IMR-90 (cell line): ENCODE measurements at regions not wholly inside any gene's neighbourhood (a gene's known extent, or its start where the extent isn't known, plus 50 kb on each side); places are given as distances from the start of the nearest gene placed in this dataset.

Experiments used
- ATAC-seq: fragments of 200-7000 bp; cut with Tn5 transposase; 2 replicates; pipeline ENCODE4 v1.9.1; 2020; ENCODE audit warnings: low read depth, mild to moderate bottlenecking, moderate library complexity
- BruUV-seq: library from RNA; stranded (reverse); fragments of 400-500 nt; replicated peaks from 2 replicates; lab custom pipeline; 2021; lab: Mats Ljungman, UMichigan
- CTCF ChIA-PET: fragments of 300-600 bp; formaldehyde crosslinking; extraction: SDS; loops from one replicate; lab custom pipeline; 2021; ENCODE audit warnings: antibody characterized with exemption; lab: Yijun Ruan, JAX
- POLR2A ChIA-PET: fragments of 300-600 bp; sonication (Branson Sonifier 250); formaldehyde crosslinking; loops from one replicate; lab custom pipeline; 2022; ENCODE audit warnings: antibody characterized with exemption; ENCODE audit not compliant: unreplicated experiment; lab: Charles Lee
- DNase-seq: peaks from one replicate; pipeline ENCODE4 v3.0.0; 2013
- H2AFZ ChIP-seq: replicated peaks from 2 replicates; pipeline ENCODE3; 2013; ENCODE audit warnings: low read length, mild to moderate bottlenecking; ENCODE audit not compliant: poor library complexity
- H2AK5ac ChIP-seq: 2 replicates; pipeline ENCODE4 v1.6.1; 2013; ENCODE audit warnings: low read depth, low read length, inconsistent platforms
- H2AK9ac ChIP-seq: replicated peaks from 2 replicates; pipeline ENCODE3; 2013; ENCODE audit warnings: mild to moderate bottlenecking, low read depth, low read length, moderate library complexity; ENCODE audit not compliant: poor library complexity
- H2BK120ac ChIP-seq: 2 replicates; pipeline ENCODE4 v1.6.1; 2013; ENCODE audit warnings: low read depth, low read length, inconsistent platforms
- H2BK15ac ChIP-seq: 3 replicates; pipeline ENCODE4 v1.6.1; 2013; ENCODE audit warnings: low read depth, low read length, inconsistent platforms
- H2BK20ac ChIP-seq: 2 replicates; pipeline ENCODE4 v1.6.1; 2013; ENCODE audit warnings: low read depth, mild to moderate bottlenecking, inconsistent platforms, low read length, moderate library complexity
- H2BK5ac ChIP-seq: 2 replicates; pipeline ENCODE4 v1.6.1; 2013; ENCODE audit warnings: mild to moderate bottlenecking, low read depth, low read length, inconsistent platforms; ENCODE audit not compliant: poor library complexity, severe bottlenecking
- H3K14ac ChIP-seq: replicated peaks from 2 replicates; pipeline ENCODE4 v1.6.1; 2013; ENCODE audit warnings: low read depth, low read length, inconsistent platforms
- H3K18ac ChIP-seq: 2 replicates; pipeline ENCODE4 v1.6.1; 2013; ENCODE audit warnings: low read depth, low read length, control low read depth
- H3K23ac ChIP-seq: 2 replicates; pipeline ENCODE4 v1.6.1; 2013; ENCODE audit warnings: low read depth, low read length, inconsistent platforms
- H3K27ac ChIP-seq: 2 replicates; pipeline ENCODE4 v1.5.1; 2013; ENCODE audit warnings: mild to moderate bottlenecking, control low read depth, low read length; ENCODE audit not compliant: insufficient read depth
- H3K27me3 ChIP-seq: 2 replicates; pipeline ENCODE4 v1.6.1; 2013; ENCODE audit warnings: low read length; ENCODE audit not compliant: control insufficient read depth, insufficient read depth
- H3K36me3 ChIP-seq: 2 replicates; pipeline ENCODE4 v1.6.1; 2013; ENCODE audit warnings: low read length, mixed read lengths; ENCODE audit not compliant: control insufficient read depth, insufficient read depth
- H3K4ac ChIP-seq: 2 replicates; pipeline ENCODE4 v1.6.1; 2013; ENCODE audit warnings: low read depth, low read length, inconsistent platforms
- H3K4me1 ChIP-seq: 2 replicates; pipeline ENCODE4 v1.6.1; 2013; ENCODE audit warnings: low read length, mixed read lengths; ENCODE audit not compliant: control insufficient read depth, insufficient read depth
- H3K4me2 ChIP-seq: 2 replicates; pipeline ENCODE4 v1.6.1; 2013; ENCODE audit warnings: low read depth, mild to moderate bottlenecking, control low read depth, low read length, moderate library complexity
- H3K4me3 ChIP-seq: 2 replicates; pipeline ENCODE4 v1.5.1; 2013; ENCODE audit warnings: low read depth, mild to moderate bottlenecking, control low read depth, low read length, moderate library complexity; ENCODE audit not compliant: insufficient read depth
- H3K56ac ChIP-seq: 2 replicates; pipeline ENCODE4 v1.6.1; 2013; ENCODE audit warnings: low read length, inconsistent platforms; ENCODE audit not compliant: insufficient read depth; ENCODE audit errors: extremely low read depth
- H3K79me1 ChIP-seq, 2 experiments: 2 replicates each; pipeline ENCODE4 v1.6.1; 2013; ENCODE audit warnings: low read length in 2 of 2, inconsistent platforms in 1 of 2, low read depth in 1 of 2
- H3K9ac ChIP-seq: 2 replicates; pipeline ENCODE4 v1.6.1; 2013; ENCODE audit warnings: low read depth, low read length, control low read depth
- H3K9me1 ChIP-seq: 2 replicates; pipeline ENCODE4 v1.6.1; 2013; ENCODE audit warnings: low read length, inconsistent platforms; ENCODE audit not compliant: insufficient read depth
- H3K9me3 ChIP-seq: 2 replicates; pipeline ENCODE4 v1.6.1; 2013; ENCODE audit warnings: low read length; ENCODE audit not compliant: control insufficient read depth, insufficient read depth
- H4K20me1 ChIP-seq: 2 replicates; pipeline ENCODE4 v1.6.1; 2013; ENCODE audit warnings: low read length, inconsistent platforms; ENCODE audit not compliant: insufficient read depth
- H4K5ac ChIP-seq: 2 replicates; pipeline ENCODE4 v1.6.1; 2013; ENCODE audit warnings: mild to moderate bottlenecking, low read depth, low read length, control low read depth
- H4K8ac ChIP-seq, 2 experiments: 2 replicates each; pipeline ENCODE4 v1.6.1; 2013; ENCODE audit warnings: low read depth in 2 of 2, low read length in 2 of 2, control low read depth in 1 of 2, inconsistent platforms in 1 of 2
- H4K91ac ChIP-seq: 2 replicates; pipeline ENCODE4 v1.6.1; 2013; ENCODE audit warnings: low read depth, low read length, inconsistent platforms; ENCODE audit not compliant: insufficient read depth
- BHLHE40 ChIP-seq: fragments of 150-350 bp; IDR thresholded peaks from 2 replicates; pipeline ENCODE4 v1.6.1; 2016; ENCODE audit warnings: mild to moderate bottlenecking, low read depth, low read length
- CEBPB ChIP-seq: IDR thresholded peaks from 2 replicates; pipeline ENCODE4 v1.6.1; 2012; ENCODE audit warnings: low read depth, low read length, improper control_type of control experiment
- CHD1 ChIP-seq: IDR thresholded peaks from 2 replicates; pipeline ENCODE4 v1.6.1; 2012; ENCODE audit warnings: low read depth, low read length, improper control_type of control experiment
- CTCF ChIP-seq: conservative IDR thresholded peaks from 2 replicates; pipeline ENCODE4 v1.5.1; 2012; ENCODE audit warnings: mild to moderate bottlenecking, low read depth, low read length, improper control_type of control experiment
- ELK1 ChIP-seq: fragments of 150-350 bp; IDR thresholded peaks from 2 replicates; pipeline ENCODE4 v1.6.1; 2016; ENCODE audit warnings: low read depth, mild to moderate bottlenecking, low read length, moderate library complexity, borderline replicate concordance
- FOS ChIP-seq: fragments of 150-350 bp; IDR thresholded peaks from 2 replicates; pipeline ENCODE4 v1.6.1; 2016; ENCODE audit warnings: low read depth, low read length
- MAFK ChIP-seq: IDR thresholded peaks from 2 replicates; pipeline ENCODE4 v1.6.1; 2012; ENCODE audit warnings: low read depth, low read length, improper control_type of control experiment
- MAZ ChIP-seq: IDR thresholded peaks from 2 replicates; pipeline ENCODE4 v1.6.1; 2012; ENCODE audit warnings: low read depth, mild to moderate bottlenecking, low read length, improper control_type of control experiment, moderate library complexity, borderline replicate concordance
- MXI1 ChIP-seq: IDR thresholded peaks from 2 replicates; pipeline ENCODE4 v1.6.1; 2012; ENCODE audit warnings: low read depth, mild to moderate bottlenecking, low read length, moderate library complexity, borderline replicate concordance
- NFE2L2 ChIP-seq: fragments of 150-350 bp; IDR thresholded peaks from 2 replicates; pipeline ENCODE4 v1.6.1; 2016; ENCODE audit warnings: low read depth, mild to moderate bottlenecking, low read length
- POLR2A ChIP-seq: IDR thresholded peaks from 2 replicates; pipeline ENCODE4 v1.6.1; 2012; ENCODE audit warnings: mild to moderate bottlenecking, low read depth, low read length
- RAD21 ChIP-seq: IDR thresholded peaks from 2 replicates; pipeline ENCODE4 v1.6.1; 2012; ENCODE audit warnings: low read length, improper control_type of control experiment
- RCOR1 ChIP-seq: IDR thresholded peaks from 2 replicates; pipeline ENCODE4 v1.6.1; 2012; ENCODE audit warnings: mild to moderate bottlenecking, low read length, improper control_type of control experiment; ENCODE audit not compliant: insufficient replicate concordance
- RFX5 ChIP-seq: IDR thresholded peaks from 2 replicates; pipeline ENCODE4 v1.8.0; 2012; ENCODE audit warnings: low read depth, mild to moderate bottlenecking, low read length, moderate library complexity
- SMC3 ChIP-seq: fragments of 150-350 bp; IDR thresholded peaks from 2 replicates; pipeline ENCODE4 v1.6.1; 2016; ENCODE audit warnings: low read depth, mild to moderate bottlenecking, antibody characterized with exemption, low read length, moderate library complexity
- USF2 ChIP-seq: fragments of 150-350 bp; IDR thresholded peaks from 2 replicates; pipeline ENCODE4 v1.6.1; 2017; ENCODE audit warnings: mild to moderate bottlenecking, antibody characterized with exemption, low read length, low read depth
- WGBS, 2 experiments: methylation state at CpG; one replicate each; pipeline versions ENCODE4 v1.1.5 to v1.1.7; 2013; ENCODE audit warnings: missing lambda C conversion rate in 2 of 2; ENCODE audit not compliant: insufficient read length in 1 of 2; ENCODE audit errors: extremely low coverage in 2 of 2; 5-methylcytosine and 5-hydroxymethylcytosine counted together
- dilution Hi-C: fragments of 300-500 bp; cut with HindIII; formaldehyde crosslinking; loops from one replicate; pipeline ENCODE4 v1.14.3; 2018; ENCODE audit warnings: low sequenced_read_pairs; ENCODE audit not compliant: unreplicated experiment
- in situ Hi-C: fragments of 300-500 bp; cut with MboI; formaldehyde crosslinking; loops from 3 replicates; pipeline ENCODE4 v1.14.3; 2019; ENCODE audit warnings: low sequenced_read_pairs, inconsistent platforms, mixed read lengths
- intact Hi-C: fragments of 100-400 bp; cut with micrococcal nuclease; formaldehyde crosslinking; loops from 2 replicates; pipeline ENCODE4 v1.10.0; 2022

- Histone ChIP-seq H3K4me2 (no peak overlapping the region), H3K18ac (no peak overlapping the region), H3K9me3 (no peaks in the 10 kb centered on the region), H2BK5ac (no peak overlapping the region), H4K5ac (no peak overlapping the region), H3K27ac (no peak overlapping the region), H3K4me1 (no peaks in the 10 kb centered on the region), H4K91ac (no peak overlapping the region), H3K9ac (no peak overlapping the region), H2BK20ac (no peak overlapping the region), H3K79me1 (no peaks in the 10 kb centered on the region), H2AFZ (no peak overlapping the region), H3K9me1 (no peaks in the 10 kb centered on the region), H2AK9ac (no peak overlapping the region), H3K14ac (no peak overlapping the region), H2BK120ac (no peak overlapping the region), H3K27me3 (no peaks in the 10 kb centered on the region; the same call in 1 of the 2 replicates), H3K4ac (no peak overlapping the region), H3K56ac (no peak overlapping the region), H4K20me1 (no peaks in the 10 kb centered on the region), H2AK5ac (no peak overlapping the region), H3K23ac (no peak overlapping the region), H2BK15ac (no peak overlapping the region), H4K8ac (no peak overlapping the region), H3K36me3 (no peaks in the 10 kb centered on the region), H3K4me3 (no peak overlapping the region)
- intact Hi-C loops, result no loop called here
- WGBS, 2 experiments, result no CpG with 5 or more reads among the region's 1 CpG
- TF ChIP-seq CHD1 (no peak), MAZ (no peak), RCOR1 (no peak), BHLHE40 (no peak), MAFK (no peak), USF2 (no peak), SMC3 (no peak), MXI1 (no peak), POLR2A (no peak), CTCF (no peak), RFX5 (no peak), NFE2L2 (no peak), CEBPB (no peak), FOS (no peak), RAD21 (no peak), ELK1 (no peak)
- no TSS peak for BruUV-seq
- in situ Hi-C loops, result no loop called here
- dilution Hi-C loops, result no loop called here
- DNase-seq (no peak), ATAC-seq (no peak)
- POLR2A ChIA-PET, result no interaction called here
- CTCF ChIA-PET, result no interaction called here
Observed at GRCh38 chr3:157751386-157751785, 248.2 kb upstream of the VEPH1 start.
